Fibroblast of peridontal ligament (primary cell): ENCODE measurements at regions not wholly inside any gene's neighbourhood (a gene's known extent, or its start where the extent isn't known, plus 50 kb on each side); places are given as distances from the start of the nearest gene placed in this dataset.
"Not testable (repeated sequence)": the region's sequence is repeated elsewhere in the genome, so short reads cannot be mapped to it uniquely, and the experiment has no call there.

Experiments
- DNase-seq: peaks from one replicate; pipeline ENCODE4 v3.0.0-alpha.2; 2010; ENCODE audit errors: extremely low read depth

- peak; percentile 1 for DNase-seq
Measured at GRCh38 chrX:65451663-65452062, 82.9 kb downstream of the LAS1L start.

GRCh38 chrX:65420154-65420553 lies 114.4 kb downstream of the LAS1L start:
- no peak for DNase-seq

GRCh38 chrX:65407662-65408061 lies 126.9 kb downstream of the LAS1L start:
- DNase-seq = not testable (repeated sequence)

- DNase-seq = no peak
Measured at GRCh38 chrX:65407157-65407626, 127.4 kb downstream of the LAS1L start.

- no peak for DNase-seq
Measured at GRCh38 chrX:65406532-65406931, 128.1 kb downstream of the LAS1L start.

- no peak for DNase-seq
Measured at GRCh38 chrX:65392284-65392683, 142.3 kb downstream of the LAS1L start.

DNA sequence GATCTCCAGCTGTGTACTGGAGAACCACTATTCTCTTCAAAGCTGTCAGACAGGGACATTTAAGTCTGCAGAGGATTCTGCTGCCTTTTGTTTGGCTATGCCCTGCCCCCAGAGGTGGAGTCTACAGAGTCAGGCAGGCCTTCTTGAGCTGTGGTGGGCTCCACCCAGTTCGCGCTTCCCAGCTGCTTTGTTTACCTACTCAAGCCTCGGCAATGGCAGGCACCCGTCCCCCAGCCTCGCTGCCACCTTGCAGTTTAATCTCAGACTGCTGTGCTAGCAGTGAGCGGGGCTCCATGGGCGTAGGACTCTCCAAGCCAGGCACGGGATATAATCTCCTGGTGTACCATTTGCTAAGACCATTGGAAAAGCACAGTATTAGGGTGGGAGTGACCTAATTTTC lies 145.5 kb downstream of the LAS1L start:
- DNase-seq = not testable (repeated sequence)
